SK-N-MC (cell line): ENCODE measurements at regions not wholly inside any gene's neighbourhood (a gene's known extent, or its start where the extent isn't known, plus 50 kb on each side); places are given as distances from the start of the nearest gene placed in this dataset.

ENCODE experiments used
- FOXP2 ChIP-seq: optimal IDR thresholded peaks from 2 replicates; pipeline ENCODE3; 2011; ENCODE audit warnings: mild to moderate bottlenecking, moderate library complexity; ENCODE audit not compliant: insufficient read depth; ENCODE audit errors: extremely low read length, control extremely low read depth
- POLR2AphosphoS5 ChIP-seq: IDR thresholded peaks from 2 replicates; pipeline ENCODE4 v1.6.1; 2012; ENCODE audit warnings: mild to moderate bottlenecking, low read depth, low read length, borderline replicate concordance

GRCh38 chr12:25811656-25812126, 146.8 kb upstream of the RASSF8 start:
- TF ChIP-seq POLR2AphosphoS5 (no peak), FOXP2 (no peak)
